ENCODE measurements at regions not wholly inside any gene's neighbourhood (a gene's known extent, or its start where the extent isn't known, plus 50 kb on each side); places are given as distances from the start of the nearest gene placed in this dataset.

GRCh38 chr10:108037061-108037460 lies 872.6 kb upstream of the SORCS1 start:
- TF ChIP-seq CTCF (IDR thresholded peaks at IDR 0.05; ENCODE audit: poor library complexity) (no peak), EZH2phosphoT487 (IDR thresholded peaks at IDR 0.05; ENCODE audit: low read depth, severe bottlenecking, unreplicated experiment) (no peak)
